ENCODE measurements at regions not wholly inside any gene's neighbourhood (a gene's known extent, or its start where the extent isn't known, plus 50 kb on each side); places are given as distances from the start of the nearest gene placed in this dataset.
"Not testable (repeated sequence)": the region's sequence is repeated elsewhere in the genome, so short reads cannot be mapped to it uniquely, and the experiment has no call there.

DNA sequence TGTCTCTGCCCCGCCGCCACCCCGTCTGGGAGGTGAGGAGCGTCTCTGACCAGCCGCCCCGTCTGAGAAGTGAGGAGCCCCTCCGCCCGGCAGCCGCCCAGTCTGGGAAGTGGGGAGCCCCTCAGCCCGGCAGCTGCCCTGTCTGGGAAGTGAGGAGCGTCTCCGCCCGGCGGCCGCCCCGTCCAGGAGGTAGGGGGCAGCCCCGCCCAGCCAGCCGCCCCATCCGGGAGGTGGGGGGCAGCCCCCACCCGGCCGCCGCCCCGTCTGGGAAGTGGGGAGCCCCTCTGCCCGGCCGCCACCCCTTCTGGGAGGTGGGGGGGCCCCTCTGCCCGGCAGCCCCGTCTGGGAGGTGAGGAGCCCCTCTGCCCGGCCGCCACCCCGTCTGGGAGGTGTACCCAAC is 59.1 kb upstream of the TENM4 start:
- no CpG with 5 or more reads among the region's 30 CpGs for WGBS, 2 donors (ENCODE audit: extremely low coverage in 2 of 2, insufficient read length in 2 of 2, insufficient replicate concordance in 1 of 2)
- not testable (repeated sequence) for H3K4me1 ChIP-seq (ENCODE audit: control insufficient read depth in 2 of 2, insufficient read depth in 1 of 2, low read depth in 1 of 2, low read length in 2 of 2)

DNA sequence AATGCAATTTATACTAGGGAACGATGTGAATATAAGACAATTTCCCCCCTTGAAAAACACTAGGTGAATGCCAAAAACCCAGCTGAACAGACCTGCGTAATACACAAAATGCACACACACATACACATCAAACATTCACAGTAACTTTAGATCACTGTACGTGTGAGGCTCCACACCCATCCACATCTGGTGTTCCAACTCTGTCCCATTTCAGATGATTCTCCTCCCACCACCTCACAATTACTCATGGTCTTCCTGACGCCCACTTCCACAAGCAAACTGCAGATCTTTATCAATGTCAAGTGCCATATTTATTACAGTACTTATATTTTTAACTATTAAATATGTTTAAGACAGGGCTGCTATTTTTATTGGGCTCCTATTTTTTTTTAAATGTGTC is 57.8 kb upstream of the TENM4 start:
- Histone ChIP-seq H3K79me1 (ENCODE audit: low read depth, low read length) (no peaks in the 10 kb centered on the region), H3K4me1 (ENCODE audit: control insufficient read depth in 2 of 2, insufficient read depth in 1 of 2, low read depth in 1 of 2, low read length in 2 of 2) (peaks cover 0 to 4% of the 10 kb centered on the region in 2 donors), H3K4me3 (ENCODE audit: low read length in 2 of 2) (no peak overlapping the region), H3K9me3 (replicated peaks in 1 of 2; ENCODE audit: control insufficient read depth in 2 of 2, insufficient read depth in 1 of 2, low read depth in 1 of 2, low read length in 2 of 2) (peaks cover 0 to 1% of the 10 kb centered on the region in 2 donors), H2AFZ (ENCODE audit: low read length) (no peak overlapping the region), H2BK12ac (ENCODE audit: low read length) (no peak overlapping the region), H3K9ac (ENCODE audit: low read depth, low read length, poor library complexity) (no peak overlapping the region), H2AK5ac (ENCODE audit: low read depth, low read length) (no peak overlapping the region), H3K36me3 (replicated peaks in 1 of 2; ENCODE audit: control insufficient read depth in 2 of 2, insufficient read depth in 2 of 2, low read length in 2 of 2) (no peaks in the 10 kb centered on the region), H4K91ac (ENCODE audit: low read depth, low read length, poor library complexity) (no peak overlapping the region), H3K4ac (ENCODE audit: low read length) (no peak overlapping the region), H3K27me3 (ENCODE audit: control insufficient read depth in 3 of 3, insufficient read depth in 3 of 3, low read depth in 1 of 3, low read length in 3 of 3) (peaks cover 0 to 2% (median 0%) of the 10 kb centered on the region in 3 experiments), H3K27ac (replicated peaks; ENCODE audit: low read length) (no peak overlapping the region), H4K8ac (ENCODE audit: low read depth, low read length) (no peak overlapping the region), H3K14ac (ENCODE audit: low read length) (no peak overlapping the region), H3K4me2 (ENCODE audit: insufficient read depth, low read length, poor library complexity, severe bottlenecking) (no peak overlapping the region), H3K18ac (ENCODE audit: low read length) (no peak overlapping the region), H2BK5ac (ENCODE audit: low read length) (no peak overlapping the region), H2BK120ac (ENCODE audit: low read depth, low read length) (no peak overlapping the region), H3K23ac (ENCODE audit: low read depth, low read length, poor library complexity) (no peak overlapping the region), H2BK15ac (ENCODE audit: low read length) (no peak overlapping the region)
- no CpG with 5 or more reads among the region's 4 CpGs for WGBS, 2 donors (ENCODE audit: extremely low coverage in 2 of 2, insufficient read length in 2 of 2, insufficient replicate concordance in 1 of 2)
- DNase-seq (ENCODE audit: low spot score) = no peak

More for the DNA sequence above, 59.1 kb upstream of the TENM4 start:
- not testable (repeated sequence) for H2BK120ac ChIP-seq (ENCODE audit: low read depth, low read length); H2BK12ac ChIP-seq (ENCODE audit: low read length); H3K4ac ChIP-seq (ENCODE audit: low read length); H2BK5ac ChIP-seq (ENCODE audit: low read length); H3K4me2 ChIP-seq (ENCODE audit: insufficient read depth, low read length, poor library complexity, severe bottlenecking); H3K36me3 ChIP-seq (replicated peaks in 1 of 2; ENCODE audit: control insufficient read depth in 2 of 2, insufficient read depth in 2 of 2, low read length in 2 of 2); H2AK5ac ChIP-seq (ENCODE audit: low read depth, low read length); H3K27me3 ChIP-seq (ENCODE audit: control insufficient read depth in 3 of 3, insufficient read depth in 3 of 3, low read depth in 1 of 3, low read length in 3 of 3); H3K18ac ChIP-seq (ENCODE audit: low read length); H3K4me3 ChIP-seq (ENCODE audit: low read length in 2 of 2); H2AFZ ChIP-seq (ENCODE audit: low read length); DNase-seq (ENCODE audit: low spot score); H3K9ac ChIP-seq (ENCODE audit: low read depth, low read length, poor library complexity); H4K91ac ChIP-seq (ENCODE audit: low read depth, low read length, poor library complexity); H3K79me1 ChIP-seq (ENCODE audit: low read depth, low read length); H3K23ac ChIP-seq (ENCODE audit: low read depth, low read length, poor library complexity); H3K9me3 ChIP-seq (replicated peaks in 1 of 2; ENCODE audit: control insufficient read depth in 2 of 2, insufficient read depth in 1 of 2, low read depth in 1 of 2, low read length in 2 of 2); H3K14ac ChIP-seq (ENCODE audit: low read length); H3K27ac ChIP-seq (replicated peaks; ENCODE audit: low read length); H2BK15ac ChIP-seq (ENCODE audit: low read length); H4K8ac ChIP-seq (ENCODE audit: low read depth, low read length)

DNA sequence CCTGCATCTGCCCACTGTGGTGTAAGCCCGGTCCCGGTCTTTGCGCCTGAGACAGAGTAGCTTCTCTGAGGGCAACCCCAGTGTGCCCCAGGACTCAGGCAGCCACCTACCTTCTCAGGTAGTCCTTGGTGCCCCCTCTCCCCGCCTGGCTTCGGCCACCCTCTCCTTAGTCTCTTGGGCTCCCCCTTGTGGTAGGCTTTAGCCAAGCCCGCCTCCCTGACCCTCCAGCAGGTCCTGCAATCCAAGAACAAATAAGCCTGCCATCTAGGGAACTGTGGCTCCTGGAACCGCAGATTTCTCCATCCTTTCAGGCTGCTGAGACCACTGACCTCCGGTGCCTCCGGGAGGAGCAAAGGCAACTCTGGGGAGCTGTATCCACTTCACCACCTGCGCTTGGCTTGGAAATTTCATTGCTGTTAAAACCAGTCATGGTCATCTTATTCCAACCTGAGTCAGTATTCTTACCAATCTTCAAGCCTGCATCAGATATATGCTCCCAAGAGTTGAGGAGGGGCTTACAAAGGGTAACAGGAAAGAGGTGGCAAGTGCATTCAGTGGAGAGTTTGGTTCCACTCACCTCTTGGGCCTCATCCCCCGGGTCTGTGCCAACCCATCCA is 52.8 kb upstream of the TENM4 start:
- Histone ChIP-seq H3K27me3 (ENCODE audit: control insufficient read depth in 3 of 3, insufficient read depth in 3 of 3, low read depth in 1 of 3, low read length in 3 of 3) (peaks cover 0 to 7% (median 0%) of the 10 kb centered on the region in 3 experiments), H2BK15ac (ENCODE audit: low read length) (no peak overlapping the region), H2AK5ac (ENCODE audit: low read depth, low read length) (peak overlapping the region; percentile 53), H3K4me1 (ENCODE audit: control insufficient read depth in 2 of 2, insufficient read depth in 1 of 2, low read depth in 1 of 2, low read length in 2 of 2) (peaks cover 2 to 7% of the 10 kb centered on the region in 2 donors), H3K9me3 (replicated peaks in 1 of 2; ENCODE audit: control insufficient read depth in 2 of 2, insufficient read depth in 1 of 2, low read depth in 1 of 2, low read length in 2 of 2) (no peaks in the 10 kb centered on the region), H4K91ac (ENCODE audit: low read depth, low read length, poor library complexity) (no peak overlapping the region), H3K18ac (ENCODE audit: low read length) (peak overlapping the region; percentile 23), H3K36me3 (replicated peaks in 1 of 2; ENCODE audit: control insufficient read depth in 2 of 2, insufficient read depth in 2 of 2, low read length in 2 of 2) (no peaks in the 10 kb centered on the region), H2AFZ (ENCODE audit: low read length) (no peak overlapping the region), H3K14ac (ENCODE audit: low read length) (no peak overlapping the region), H2BK120ac (ENCODE audit: low read depth, low read length) (no peak overlapping the region), H3K4me3 (ENCODE audit: low read length in 2 of 2) (no peak overlapping the region), H3K27ac (replicated peaks; ENCODE audit: low read length) (no peak overlapping the region), H2BK5ac (ENCODE audit: low read length) (no peak overlapping the region), H4K8ac (ENCODE audit: low read depth, low read length) (no peak overlapping the region), H3K4ac (ENCODE audit: low read length) (no peak overlapping the region), H3K9ac (ENCODE audit: low read depth, low read length, poor library complexity) (no peak overlapping the region), H2BK12ac (ENCODE audit: low read length) (no peak overlapping the region), H3K4me2 (ENCODE audit: insufficient read depth, low read length, poor library complexity, severe bottlenecking) (no peak overlapping the region), H3K79me1 (ENCODE audit: low read depth, low read length) (no peaks in the 10 kb centered on the region), H3K23ac (ENCODE audit: low read depth, low read length, poor library complexity) (no peak overlapping the region)
- WGBS, 2 donors (ENCODE audit: extremely low coverage in 2 of 2, insufficient read length in 2 of 2, insufficient replicate concordance in 1 of 2) = no CpG with 5 or more reads among the region's 11 CpGs
- DNase-seq (ENCODE audit: low spot score) = peak; percentile 73

DNA sequence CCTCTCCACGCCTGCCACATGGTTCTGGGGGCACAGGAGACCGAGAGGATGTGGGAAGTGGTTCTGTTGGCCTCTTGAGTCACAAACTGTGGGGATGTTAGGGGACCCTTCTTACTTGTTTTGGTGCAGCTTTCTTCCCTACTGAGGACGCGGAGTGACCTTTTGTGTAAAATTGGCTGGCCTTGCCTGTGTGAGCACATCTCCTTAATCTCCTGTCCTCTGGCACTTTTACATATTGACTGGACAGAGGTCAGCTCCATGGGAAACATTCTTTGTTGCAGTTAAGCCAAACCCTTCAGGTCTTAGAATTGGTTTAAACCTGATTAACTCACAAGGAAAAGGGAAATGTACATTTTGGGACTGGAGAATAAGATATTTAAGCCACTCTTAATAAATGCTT is 51.2 kb upstream of the TENM4 start:
- Histone ChIP-seq H3K4ac (ENCODE audit: low read length) (no peak overlapping the region), H2BK15ac (ENCODE audit: low read length) (no peak overlapping the region), H3K4me3 (ENCODE audit: low read length in 2 of 2) (no peak overlapping the region), H3K9ac (ENCODE audit: low read depth, low read length, poor library complexity) (no peak overlapping the region), H3K27me3 (ENCODE audit: control insufficient read depth in 3 of 3, insufficient read depth in 3 of 3, low read depth in 1 of 3, low read length in 3 of 3) (peaks cover 0 to 7% (median 0%) of the 10 kb centered on the region in 3 experiments), H3K23ac (ENCODE audit: low read depth, low read length, poor library complexity) (no peak overlapping the region), H3K79me1 (ENCODE audit: low read depth, low read length) (no peaks in the 10 kb centered on the region), H3K4me1 (ENCODE audit: control insufficient read depth in 2 of 2, insufficient read depth in 1 of 2, low read depth in 1 of 2, low read length in 2 of 2) (peaks cover 2 to 7% of the 10 kb centered on the region in 2 donors), H3K14ac (ENCODE audit: low read length) (no peak overlapping the region), H3K4me2 (ENCODE audit: insufficient read depth, low read length, poor library complexity, severe bottlenecking) (no peak overlapping the region), H2BK5ac (ENCODE audit: low read length) (no peak overlapping the region), H2BK12ac (ENCODE audit: low read length) (no peak overlapping the region), H3K27ac (replicated peaks; ENCODE audit: low read length) (no peak overlapping the region), H4K8ac (ENCODE audit: low read depth, low read length) (no peak overlapping the region), H3K9me3 (replicated peaks in 1 of 2; ENCODE audit: control insufficient read depth in 2 of 2, insufficient read depth in 1 of 2, low read depth in 1 of 2, low read length in 2 of 2) (no peaks in the 10 kb centered on the region), H3K18ac (ENCODE audit: low read length) (no peak overlapping the region), H2AFZ (ENCODE audit: low read length) (no peak overlapping the region), H4K91ac (ENCODE audit: low read depth, low read length, poor library complexity) (no peak overlapping the region), H2AK5ac (ENCODE audit: low read depth, low read length) (no peak overlapping the region), H2BK120ac (ENCODE audit: low read depth, low read length) (no peak overlapping the region), H3K36me3 (replicated peaks in 1 of 2; ENCODE audit: control insufficient read depth in 2 of 2, insufficient read depth in 2 of 2, low read length in 2 of 2) (no peaks in the 10 kb centered on the region)
- WGBS, 2 donors (ENCODE audit: extremely low coverage in 2 of 2, insufficient read length in 2 of 2, insufficient replicate concordance in 1 of 2) = no CpG with 5 or more reads among the region's 4 CpGs
- DNase-seq (ENCODE audit: low spot score) = no peak
